ENCODE measurements at regions not wholly inside any gene's neighbourhood (a gene's known extent, or its start where the extent isn't known, plus 50 kb on each side); places are given as distances from the start of the nearest gene placed in this dataset.

DNA sequence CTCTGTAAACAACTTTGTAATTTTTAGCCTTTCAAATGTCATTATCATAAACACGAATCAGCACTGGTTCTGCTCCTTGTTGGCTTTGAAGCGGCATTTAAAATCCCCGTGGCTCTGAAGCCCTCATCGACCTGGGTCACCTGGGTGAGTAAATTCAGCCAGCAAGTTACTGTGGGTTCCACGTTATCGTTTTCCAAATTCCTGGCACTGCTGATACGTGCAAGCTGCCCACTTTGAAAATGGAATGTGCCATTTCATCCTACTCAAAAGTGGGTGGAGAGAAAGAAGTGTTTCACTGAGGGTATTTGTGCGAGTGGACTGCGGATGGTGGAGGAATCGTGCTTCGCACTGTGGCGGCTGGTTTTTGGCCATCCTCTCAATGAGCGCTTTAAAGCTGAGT lies 281.7 kb downstream of the KLF6 start:
- TF ChIP-seq, protein P1, sequence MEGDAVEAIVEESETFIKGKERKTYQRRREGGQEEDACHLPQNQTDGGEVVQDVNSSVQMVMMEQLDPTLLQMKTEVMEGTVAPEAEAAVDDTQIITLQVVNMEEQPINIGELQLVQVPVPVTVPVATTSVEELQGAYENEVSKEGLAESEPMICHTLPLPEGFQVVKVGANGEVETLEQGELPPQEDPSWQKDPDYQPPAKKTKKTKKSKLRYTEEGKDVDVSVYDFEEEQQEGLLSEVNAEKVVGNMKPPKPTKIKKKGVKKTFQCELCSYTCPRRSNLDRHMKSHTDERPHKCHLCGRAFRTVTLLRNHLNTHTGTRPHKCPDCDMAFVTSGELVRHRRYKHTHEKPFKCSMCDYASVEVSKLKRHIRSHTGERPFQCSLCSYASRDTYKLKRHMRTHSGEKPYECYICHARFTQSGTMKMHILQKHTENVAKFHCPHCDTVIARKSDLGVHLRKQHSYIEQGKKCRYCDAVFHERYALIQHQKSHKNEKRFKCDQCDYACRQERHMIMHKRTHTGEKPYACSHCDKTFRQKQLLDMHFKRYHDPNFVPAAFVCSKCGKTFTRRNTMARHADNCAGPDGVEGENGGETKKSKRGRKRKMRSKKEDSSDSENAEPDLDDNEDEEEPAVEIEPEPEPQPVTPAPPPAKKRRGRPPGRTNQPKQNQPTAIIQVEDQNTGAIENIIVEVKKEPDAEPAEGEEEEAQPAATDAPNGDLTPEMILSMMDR (IDR thresholded peaks at IDR 0.05; ENCODE audit: low read depth, low read length) = no peak
- no peak for TF ChIP-seq POLR2A (IDR thresholded peaks at IDR 0.05; ENCODE audit: extremely low read depth, insufficient read length)
- TF ChIP-seq, protein P2, sequence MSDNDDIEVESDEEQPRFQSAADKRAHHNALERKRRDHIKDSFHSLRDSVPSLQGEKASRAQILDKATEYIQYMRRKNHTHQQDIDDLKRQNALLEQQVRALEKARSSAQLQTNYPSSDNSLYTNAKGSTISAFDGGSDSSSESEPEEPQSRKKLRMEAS (IDR thresholded peaks at IDR 0.05; ENCODE audit: low read depth, low read length) = no peak
